Erythroblast (primary cell): ENCODE measurements at regions not wholly inside any gene's neighbourhood (a gene's known extent, or its start where the extent isn't known, plus 50 kb on each side); places are given as distances from the start of the nearest gene placed in this dataset.

Experiments
- GATA1 ChIP-seq: IDR thresholded peaks from 2 replicates; pipeline ENCODE4 v1.6.1; 2011; ENCODE audit warnings: low read depth, mild to moderate bottlenecking, control low read depth, low read length, moderate library complexity
- POLR2A ChIP-seq: IDR thresholded peaks from 2 replicates; pipeline ENCODE4 v1.6.1; 2011; ENCODE audit warnings: mild to moderate bottlenecking, low read length

DNA sequence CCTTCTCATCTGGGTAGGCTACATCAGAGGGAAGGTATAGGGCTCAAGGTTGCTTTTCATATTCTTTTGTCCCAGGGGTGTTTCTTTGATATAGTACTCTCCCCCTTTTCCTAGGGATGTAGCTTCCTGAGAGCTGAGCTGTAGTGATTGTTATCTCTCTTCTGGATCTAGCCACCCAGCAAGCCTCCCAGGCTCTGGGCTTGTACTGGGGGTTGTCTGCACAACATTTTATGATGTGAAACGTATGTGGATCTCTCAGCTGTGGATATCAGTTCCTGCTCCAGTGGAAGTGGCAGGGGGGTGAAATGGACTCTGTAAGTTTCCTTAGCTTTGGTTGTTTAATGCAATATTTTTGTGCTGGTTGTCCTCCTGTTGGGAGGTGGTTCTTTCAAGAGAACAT is 437.3 kb upstream of the SYNCRIP start:
- no peak for TF ChIP-seq POLR2A
- no peak for TF ChIP-seq GATA1
